OCI-LY7 (cell line): ENCODE measurements at regions not wholly inside any gene's neighbourhood (a gene's known extent, or its start where the extent isn't known, plus 50 kb on each side); places are given as distances from the start of the nearest gene placed in this dataset.

Source experiments
- BruUV-seq: library from RNA; stranded (reverse); fragments of 400-500 nt; replicated peaks from 2 replicates; lab custom pipeline; 2021; lab: Mats Ljungman, UMichigan
- CTCF ChIA-PET: fragments of 300-600 bp; sonication (Branson Sonifier 250); formaldehyde crosslinking; loops from one replicate; lab custom pipeline; 2022; ENCODE audit warnings: antibody characterized with exemption; ENCODE audit not compliant: unreplicated experiment; lab: Charles Lee
- POLR2A ChIA-PET: fragments of 300-600 bp; sonication (Branson Sonifier 250); formaldehyde crosslinking; loops from one replicate; lab custom pipeline; 2022; ENCODE audit warnings: antibody characterized with exemption; lab: Charles Lee
- DNase-seq: peaks from one replicate; pipeline ENCODE4 v3.0.0-alpha.2; 2015; ENCODE audit warnings: low spot score
- H2AFZ ChIP-seq: fragments of 200-600 bp; sonication (generic), shearing (Covaris generic); 2 replicates; pipeline ENCODE4 v1.6.1; 2014; ENCODE audit warnings: mild to moderate bottlenecking, antibody characterized with exemption, low read length, moderate library complexity
- H3K27ac ChIP-seq: fragments of 200-600 bp; sonication (generic); 2 replicates; pipeline ENCODE4 v1.5.1; 2014; ENCODE audit warnings: mixed run types, low read depth, mild to moderate bottlenecking, moderate library complexity, low read length, inconsistent platforms; ENCODE audit not compliant: poor library complexity, severe bottlenecking
- H3K36me3 ChIP-seq: fragments of 200-600 bp; sonication (generic); 2 replicates; pipeline ENCODE4 v1.6.1; 2014; ENCODE audit warnings: mild to moderate bottlenecking, antibody characterized with exemption, low read length, moderate library complexity, mixed read lengths; ENCODE audit not compliant: insufficient read depth
- H3K4me1 ChIP-seq: fragments of 200-600 bp; sonication (generic); 2 replicates; pipeline ENCODE4 v1.5.1; 2014; ENCODE audit warnings: mild to moderate bottlenecking, low read length; ENCODE audit not compliant: insufficient read depth, poor library complexity, severe bottlenecking
- H3K4me2 ChIP-seq: fragments of 200-600 bp; sonication (generic); 2 replicates; pipeline ENCODE4 v1.6.1; 2014; ENCODE audit warnings: mild to moderate bottlenecking, low read length
- H3K4me3 ChIP-seq: fragments of 200-600 bp; sonication (generic); 2 replicates; pipeline ENCODE4 v1.5.1; 2014; ENCODE audit warnings: mild to moderate bottlenecking, low read depth, low read length; ENCODE audit not compliant: poor library complexity, severe bottlenecking
- H3K79me2 ChIP-seq: fragments of 200-600 bp; sonication (generic); 2 replicates; pipeline ENCODE4 v1.6.1; 2016; ENCODE audit warnings: low read depth, mild to moderate bottlenecking, low read length, moderate library complexity, mixed read lengths; ENCODE audit not compliant: insufficient read depth
- H3K9me2 ChIP-seq: fragments of 200-600 bp; sonication (generic); 2 replicates; pipeline ENCODE4 v1.6.1; 2016; ENCODE audit warnings: mild to moderate bottlenecking, low read length, mixed read lengths; ENCODE audit not compliant: insufficient read depth
- H3K9me3 ChIP-seq: fragments of 200-600 bp; sonication (generic); 2 replicates; pipeline ENCODE4 v1.6.1; 2014; ENCODE audit warnings: mild to moderate bottlenecking, mixed run types, low read length, mixed read lengths
- H4K20me1 ChIP-seq: fragments of 200-600 bp; sonication (generic); 2 replicates; pipeline ENCODE4 v1.6.1; 2014; ENCODE audit warnings: mild to moderate bottlenecking, antibody characterized with exemption, low read length, moderate library complexity, mixed read lengths; ENCODE audit not compliant: insufficient read depth
- EZH2phosphoT487 ChIP-seq: fragments of 200-600 bp; sonication (generic); IDR thresholded peaks from 2 replicates; pipeline ENCODE4 v1.6.1; 2018; ENCODE audit warnings: low read depth, borderline replicate concordance, mild to moderate bottlenecking, mixed run types, antibody characterized with exemption, low read length, moderate library complexity, mixed read lengths
- intact Hi-C: fragments of 100-400 bp; cut with micrococcal nuclease; formaldehyde crosslinking; loops from one replicate; pipeline ENCODE4 v1.10.0; 2022; ENCODE audit not compliant: unreplicated experiment
- TF ChIP-seq, protein P1 (sequence below): fragments of 200-600 bp; sonication (generic); conservative IDR thresholded peaks from 2 replicates; pipeline ENCODE4 v1.5.1; 2014; ENCODE audit warnings: mild to moderate bottlenecking, antibody characterized with exemption, low read length, moderate library complexity, mixed read lengths

- TF ChIP-seq, protein P1, sequence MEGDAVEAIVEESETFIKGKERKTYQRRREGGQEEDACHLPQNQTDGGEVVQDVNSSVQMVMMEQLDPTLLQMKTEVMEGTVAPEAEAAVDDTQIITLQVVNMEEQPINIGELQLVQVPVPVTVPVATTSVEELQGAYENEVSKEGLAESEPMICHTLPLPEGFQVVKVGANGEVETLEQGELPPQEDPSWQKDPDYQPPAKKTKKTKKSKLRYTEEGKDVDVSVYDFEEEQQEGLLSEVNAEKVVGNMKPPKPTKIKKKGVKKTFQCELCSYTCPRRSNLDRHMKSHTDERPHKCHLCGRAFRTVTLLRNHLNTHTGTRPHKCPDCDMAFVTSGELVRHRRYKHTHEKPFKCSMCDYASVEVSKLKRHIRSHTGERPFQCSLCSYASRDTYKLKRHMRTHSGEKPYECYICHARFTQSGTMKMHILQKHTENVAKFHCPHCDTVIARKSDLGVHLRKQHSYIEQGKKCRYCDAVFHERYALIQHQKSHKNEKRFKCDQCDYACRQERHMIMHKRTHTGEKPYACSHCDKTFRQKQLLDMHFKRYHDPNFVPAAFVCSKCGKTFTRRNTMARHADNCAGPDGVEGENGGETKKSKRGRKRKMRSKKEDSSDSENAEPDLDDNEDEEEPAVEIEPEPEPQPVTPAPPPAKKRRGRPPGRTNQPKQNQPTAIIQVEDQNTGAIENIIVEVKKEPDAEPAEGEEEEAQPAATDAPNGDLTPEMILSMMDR: no peak
- TF ChIP-seq EZH2phosphoT487: no peak
- H3K36me3 ChIP-seq: no peaks in the 10 kb centered on the region
- intact Hi-C loops: no loop called here
- H3K4me2 ChIP-seq: no peak overlapping the region
- ChIA-PET CTCF (no interaction called here), POLR2A (no interaction called here)
- no peaks in the 10 kb centered on the region for H4K20me1 ChIP-seq
- H3K79me2 ChIP-seq: no peaks in the 10 kb centered on the region
- H3K9me3 ChIP-seq: no peaks in the 10 kb centered on the region
- no peaks in the 10 kb centered on the region for H3K4me1 ChIP-seq
- no peak overlapping the region for H2AFZ ChIP-seq
- BruUV-seq: no TSS peak
- no peak for DNase-seq
- no peak overlapping the region for H3K27ac ChIP-seq
- no peak overlapping the region for H3K4me3 ChIP-seq
- no peaks in the 10 kb centered on the region for H3K9me2 ChIP-seq
These were observed 207.7 kb downstream of the BARHL2 start for GRCh38 chr1:90509225-90510048.

GRCh38 chr1:90508376-90509167, 208.5 kb downstream of the BARHL2 start:
- no peaks in the 10 kb centered on the region for H3K79me2 ChIP-seq
- no peaks in the 10 kb centered on the region for H3K36me3 ChIP-seq
- no peaks in the 10 kb centered on the region for H3K9me3 ChIP-seq
- no peak overlapping the region for H3K4me3 ChIP-seq
- H3K9me2 ChIP-seq: no peaks in the 10 kb centered on the region
- H2AFZ ChIP-seq: no peak overlapping the region
- no peak overlapping the region for H3K27ac ChIP-seq
- no peak for DNase-seq
- H3K4me1 ChIP-seq: no peaks in the 10 kb centered on the region
- H3K4me2 ChIP-seq: no peak overlapping the region
- no peaks in the 10 kb centered on the region for H4K20me1 ChIP-seq
- ChIA-PET CTCF (no interaction called here), POLR2A (no interaction called here)
- intact Hi-C loops: no loop called here
- no peak for TF ChIP-seq EZH2phosphoT487
- TF ChIP-seq, protein P1: no peak
- no TSS peak for BruUV-seq
